H1 (cell line): ENCODE measurements at regions not wholly inside any gene's neighbourhood (a gene's known extent, or its start where the extent isn't known, plus 50 kb on each side); places are given as distances from the start of the nearest gene placed in this dataset.

ENCODE experiments used
- CTCF ChIA-PET: fragments of 300-600 bp; sonication (Branson Sonifier 250); formaldehyde crosslinking; loops from one replicate; lab custom pipeline; 2021; ENCODE audit not compliant: partially characterized antibody; lab: Charles Lee
- POLR2A ChIA-PET: fragments of 300-600 bp; sonication (Branson Sonifier 250); formaldehyde crosslinking; loops from one replicate; lab custom pipeline; 2021; ENCODE audit warnings: inconsistent platforms; ENCODE audit not compliant: partially characterized antibody; lab: Charles Lee
- DNase-seq, 2 experiments: peaks; one replicate each; pipeline versions ENCODE4 v3.0.0 to v3.0.0-alpha.2; 2010 to 2022; ENCODE audit warnings: low spot score in 2 of 2, low read depth in 1 of 2, mixed read lengths in 1 of 2
- FAIRE-seq: peaks from 2 replicates; lab custom pipeline; 2011; peaks lifted over from hg19 to GRCh38; lab: Jason Lieb, UNC
- H2AFZ ChIP-seq: 2 replicates; pipeline ENCODE4 v1.8.1; 2012; ENCODE audit warnings: low read length, inconsistent platforms
- H2AK5ac ChIP-seq: 2 replicates; pipeline ENCODE4 v1.6.1; 2013; ENCODE audit warnings: low read depth, low read length
- H2BK120ac ChIP-seq: replicated peaks from 2 replicates; pipeline ENCODE3; 2013; ENCODE audit warnings: low read depth, low read length, inconsistent platforms
- H2BK12ac ChIP-seq: 2 replicates; pipeline ENCODE4 v1.6.1; 2013; ENCODE audit warnings: low read depth, low read length
- H2BK15ac ChIP-seq: 2 replicates; pipeline ENCODE4 v1.6.1; 2013; ENCODE audit warnings: low read length
- H2BK20ac ChIP-seq: 2 replicates; pipeline ENCODE4 v1.6.1; 2013; ENCODE audit warnings: low read length
- H2BK5ac ChIP-seq: 2 replicates; pipeline ENCODE4 v1.6.1; 2013; ENCODE audit warnings: low read depth, low read length
- H3K14ac ChIP-seq: 2 replicates; pipeline ENCODE4 v1.6.1; 2013; ENCODE audit warnings: inconsistent platforms; ENCODE audit not compliant: insufficient read length
- H3K18ac ChIP-seq: 2 replicates; pipeline ENCODE4 v1.6.1; 2013; ENCODE audit warnings: low read length; ENCODE audit errors: extremely low read depth
- H3K23ac ChIP-seq: 2 replicates; pipeline ENCODE4 v1.6.1; 2013; ENCODE audit warnings: inconsistent platforms; ENCODE audit not compliant: insufficient read length
- H3K23me2 ChIP-seq: 2 replicates; pipeline ENCODE4 v1.6.1; 2013; ENCODE audit warnings: low read depth, low read length
- H3K27ac ChIP-seq: 2 replicates; pipeline ENCODE4 v1.6.1; 2011; ENCODE audit warnings: low read depth, low read length, inconsistent platforms
- H3K27me3 ChIP-seq, 4 experiments: replicated peaks in 1 of 4; 1 replicate in 1 of 4; 2 replicates in 3 of 4; pipeline versions ENCODE4 v1.6.1 to v1.8.1; 2011 to 2013; ENCODE audit warnings: low read length in 3 of 4, mild to moderate bottlenecking in 3 of 4, inconsistent platforms in 2 of 4, mixed read lengths in 2 of 4, moderate library complexity in 1 of 4; ENCODE audit not compliant: control insufficient read depth in 3 of 4, insufficient read depth in 3 of 4; ENCODE audit errors: extremely low read depth in 1 of 4
- H3K36me3 ChIP-seq, 4 experiments: 2 replicates each; pipeline versions ENCODE4 v1.6.1 to v1.8.1; 2011 to 2013; ENCODE audit warnings: mild to moderate bottlenecking in 4 of 4, low read length in 3 of 4, moderate library complexity in 2 of 4, control low read depth in 1 of 4, inconsistent platforms in 1 of 4; ENCODE audit not compliant: insufficient read depth in 4 of 4, control insufficient read depth in 2 of 4
- H3K4ac ChIP-seq: replicated peaks from 2 replicates; pipeline ENCODE3; 2013; ENCODE audit warnings: low read length, low read depth, mixed read lengths, inconsistent platforms; ENCODE audit not compliant: insufficient read length
- H3K4me1 ChIP-seq, 4 experiments: replicated peaks in 1 of 4; 1 replicate in 1 of 4; 2 replicates in 3 of 4; pipeline versions ENCODE4 v1.6.1 to v1.8.1; 2011 to 2013; ENCODE audit warnings: low read length in 3 of 4, inconsistent platforms in 2 of 4, mixed read lengths in 1 of 4; ENCODE audit not compliant: insufficient read depth in 4 of 4, control insufficient read depth in 3 of 4
- H3K4me2 ChIP-seq, 2 experiments: 2 replicates each; pipeline versions ENCODE4 v1.6.1 to v1.8.1; 2011 to 2013; ENCODE audit warnings: low read depth in 2 of 2, low read length in 2 of 2, control low read depth in 1 of 2, inconsistent platforms in 1 of 2, mild to moderate bottlenecking in 1 of 2; ENCODE audit not compliant: insufficient read depth in 1 of 2
- H3K4me3 ChIP-seq, 4 experiments: fragments of 200-600, 300-600 bp in 1 of 4; sonication (generic), shearing (Covaris generic), sonication (Bioruptor Twin) in 1 of 4; 2 replicates each; pipeline versions ENCODE4 v1.5.1 to v1.8.1; 2011 to 2016; ENCODE audit warnings: low read length in 4 of 4, low read depth in 3 of 4, control low read depth in 2 of 4, inconsistent platforms in 2 of 4, mild to moderate bottlenecking in 2 of 4, mixed read lengths in 1 of 4, moderate library complexity in 1 of 4; ENCODE audit not compliant: insufficient read depth in 2 of 4; ENCODE audit errors: extremely low read depth in 1 of 4
- H3K56ac ChIP-seq: replicated peaks from 2 replicates; pipeline ENCODE3; 2013; ENCODE audit warnings: low read depth, mild to moderate bottlenecking, mixed read lengths, low read length, inconsistent platforms; ENCODE audit not compliant: insufficient read length
- H3K79me1 ChIP-seq: 2 replicates; pipeline ENCODE4 v1.6.1; 2013; ENCODE audit warnings: low read depth, low read length, control low read depth
- H3K79me2 ChIP-seq, 2 experiments: 2 replicates each; pipeline versions ENCODE4 v1.6.1 to v1.8.1; 2012 to 2013; ENCODE audit warnings: low read length in 2 of 2, mild to moderate bottlenecking in 2 of 2, inconsistent platforms in 1 of 2; ENCODE audit not compliant: insufficient read depth in 2 of 2, control insufficient read depth in 1 of 2
- H3K9ac ChIP-seq, 4 experiments: replicated peaks in 1 of 4; 1 replicate in 1 of 4; 2 replicates in 3 of 4; pipeline versions ENCODE4 v1.6.1 to v1.8.1; 2011 to 2013; ENCODE audit warnings: low read depth in 3 of 4, low read length in 3 of 4, control low read depth in 2 of 4, mild to moderate bottlenecking in 2 of 4, moderate library complexity in 2 of 4, inconsistent platforms in 1 of 4; ENCODE audit errors: extremely low read depth in 1 of 4
- H3K9me3 ChIP-seq, 2 experiments: 2 replicates each; pipeline versions ENCODE4 v1.6.1 to v1.8.1; 2012 to 2013; ENCODE audit warnings: mild to moderate bottlenecking in 2 of 2, moderate library complexity in 2 of 2, control low read depth in 1 of 2, inconsistent platforms in 1 of 2, low read depth in 1 of 2, low read length in 1 of 2, mixed read lengths in 1 of 2; ENCODE audit not compliant: insufficient read depth in 2 of 2
- H4K20me1 ChIP-seq, 2 experiments: replicated peaks in 1 of 2; 2 replicates each; pipeline versions ENCODE3 to v1.8.1; 2011 to 2013; ENCODE audit warnings: inconsistent platforms in 2 of 2, low read length in 2 of 2, mild to moderate bottlenecking in 1 of 2; ENCODE audit not compliant: insufficient read depth in 2 of 2, control insufficient read depth in 1 of 2
- H4K5ac ChIP-seq: 2 replicates; pipeline ENCODE4 v1.6.1; 2013; ENCODE audit warnings: low read length, low read depth, mixed read lengths, inconsistent platforms; ENCODE audit not compliant: insufficient read length
- H4K8ac ChIP-seq: 2 replicates; pipeline ENCODE4 v1.8.0; 2013; ENCODE audit warnings: mild to moderate bottlenecking, moderate library complexity, low read length, inconsistent platforms; ENCODE audit not compliant: insufficient read depth; ENCODE audit errors: extremely low read depth
- H4K91ac ChIP-seq: replicated peaks from 2 replicates; pipeline ENCODE3; 2013; ENCODE audit warnings: low read length, mixed read lengths, inconsistent platforms; ENCODE audit not compliant: insufficient read length
- CBX5 ChIP-seq: fragments of 300-800, 300-1000 bp; sonication (generic); IDR thresholded peaks from 2 replicates; pipeline ENCODE4 v1.7.1; 2016; ENCODE audit warnings: antibody characterized with exemption, low read length, low read depth
- CEBPB ChIP-seq: IDR thresholded peaks from 2 replicates; pipeline ENCODE4 v1.6.1; 2012; ENCODE audit warnings: low read depth, low read length
- CHD2 ChIP-seq: IDR thresholded peaks from 2 replicates; pipeline ENCODE4 v1.6.1; 2012; ENCODE audit warnings: low read length, improper control_type of control experiment
- CREB1 ChIP-seq: IDR thresholded peaks from 2 replicates; pipeline ENCODE4 v1.6.1; 2012; ENCODE audit warnings: inconsistent platforms
- EGR1 ChIP-seq: IDR thresholded peaks from 2 replicates; pipeline ENCODE4 v1.6.1; 2011; ENCODE audit warnings: low read depth, low read length, borderline replicate concordance
- EP300 ChIP-seq, 2 experiments: IDR thresholded peaks; 1 replicate in 1 of 2; 2 replicates in 1 of 2; pipeline ENCODE4 v1.6.1; 2011 to 2012; ENCODE audit warnings: low read depth in 2 of 2, low read length in 2 of 2, mild to moderate bottlenecking in 2 of 2, borderline replicate concordance in 1 of 2, inconsistent platforms in 1 of 2, moderate library complexity in 1 of 2
- GABPA ChIP-seq: IDR thresholded peaks from 2 replicates; pipeline ENCODE4 v1.6.1; 2011; ENCODE audit warnings: mild to moderate bottlenecking, low read length, moderate library complexity, borderline replicate concordance; ENCODE audit not compliant: insufficient read depth
- HDAC2 ChIP-seq, 2 experiments: fragments of 300-600 bp in 1 of 2; sonication (generic) in 1 of 2; IDR thresholded peaks; 2 replicates each; pipeline ENCODE4 v1.6.1; 2011 to 2012; ENCODE audit warnings: low read depth in 2 of 2, low read length in 2 of 2, mild to moderate bottlenecking in 2 of 2, moderate library complexity in 2 of 2, borderline replicate concordance in 1 of 2, inconsistent platforms in 1 of 2
- HDAC6 ChIP-seq: IDR thresholded peaks from one replicate; pipeline ENCODE4 v1.7.1; 2012; ENCODE audit warnings: low read depth, mild to moderate bottlenecking, inconsistent platforms, low read length, moderate library complexity
- JUN ChIP-seq: IDR thresholded peaks from 2 replicates; pipeline ENCODE4 v1.6.1; 2011; ENCODE audit warnings: low read depth, mild to moderate bottlenecking, improper control_type of control experiment, low read length
- KDM5A ChIP-seq: fragments of 200-600 bp; IDR thresholded peaks from 2 replicates; pipeline ENCODE4 v1.7.1; 2012; ENCODE audit warnings: mild to moderate bottlenecking, low read length, inconsistent platforms, mixed read lengths
- RFX5 ChIP-seq: IDR thresholded peaks from 2 replicates; pipeline ENCODE4 v1.6.1; 2011; ENCODE audit warnings: low read depth, low read length, improper control_type of control experiment, borderline replicate concordance
- SIN3A ChIP-seq, 2 experiments: IDR thresholded peaks in 1 of 2; conservative IDR thresholded peaks in 1 of 2; 2 replicates each; pipeline ENCODE4 v1.6.1; 2011 to 2012; ENCODE audit warnings: low read length in 2 of 2, improper control_type of control experiment in 1 of 2, low read depth in 1 of 2, mild to moderate bottlenecking in 1 of 2
- SRF ChIP-seq: IDR thresholded peaks from 2 replicates; pipeline ENCODE4 v1.6.1; 2011; ENCODE audit warnings: mild to moderate bottlenecking, low read depth, low read length, moderate library complexity
- WGBS, 2 experiments: shearing (Covaris generic) in 1 of 2; methylation state at CpG; one replicate each; pipeline versions ENCODE4 v1.1.6 to v1.1.7; 2013 to 2015; ENCODE audit warnings: low lambda C conversion rate in 2 of 2, mixed read lengths in 2 of 2, inconsistent platforms in 1 of 2, low coverage in 1 of 2, missing lambda C conversion rate in 1 of 2; ENCODE audit not compliant: insufficient replicate concordance in 2 of 2, insufficient coverage in 1 of 2, insufficient read length in 1 of 2; ENCODE audit errors: extremely low coverage in 1 of 2, missing lambda C conversion rate in 1 of 2; 5-methylcytosine and 5-hydroxymethylcytosine counted together

DNA sequence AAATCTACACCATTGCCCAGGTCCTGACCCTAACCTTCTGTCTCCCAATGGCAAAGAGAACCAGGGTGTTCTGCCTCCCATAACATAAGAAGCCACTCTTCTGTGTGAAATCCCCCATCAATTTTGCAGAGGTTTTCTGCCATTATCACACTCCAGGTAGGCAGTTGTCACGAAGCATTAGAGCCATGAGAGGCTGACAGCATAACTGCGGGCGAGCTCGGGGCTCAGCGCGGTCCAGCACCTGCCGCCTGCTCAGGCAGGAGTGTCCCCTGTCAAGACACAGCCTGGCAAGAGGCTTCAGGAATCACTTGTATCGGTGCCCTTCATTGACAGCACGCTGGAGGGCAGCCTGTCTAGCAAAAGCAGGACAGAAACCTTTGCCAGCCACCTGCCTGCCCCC lies 251.2 kb downstream of the SATB2 start (continued):
- no peak for TF ChIP-seq HDAC6

DNA sequence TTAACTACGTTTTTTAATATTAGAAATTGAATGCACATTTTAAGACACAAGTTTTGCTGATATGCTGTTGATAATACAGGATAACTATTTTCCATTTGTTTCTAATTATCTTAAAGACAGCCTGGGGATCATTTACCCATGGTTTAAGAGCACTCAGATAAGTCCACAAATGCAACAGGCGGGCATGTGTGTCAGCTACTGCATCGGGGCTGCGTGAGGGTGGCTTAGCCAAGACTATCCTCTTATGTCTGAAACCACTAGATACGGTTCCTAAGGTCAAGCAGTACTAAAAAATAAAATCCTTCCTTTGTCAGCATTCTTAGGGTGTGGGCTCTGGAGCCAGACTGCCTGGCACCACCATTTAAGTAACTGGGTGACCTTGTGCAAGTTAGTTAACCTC lies 254.8 kb downstream of the SATB2 start:
- Histone ChIP-seq H3K9ac (no peak overlapping the region), H3K56ac (no peak overlapping the region), H3K4me3 (no peak overlapping the region), H2BK15ac (no peak overlapping the region), H2AFZ (no peak overlapping the region), H4K5ac (no peak overlapping the region), H3K4ac (no peak overlapping the region), H3K23ac (no peak overlapping the region), H3K36me3 (no peaks in the 10 kb centered on the region), H3K4me1 (peaks cover 0 to 3% (median 0%) of the 10 kb centered on the region in 4 experiments; a peak in 1 of 7 replicates), H3K23me2 (0 out of 2 replicates have a peak, but pooled peaks cover 1% of the 10 kb centered on the region), H2BK120ac (no peak overlapping the region), H3K14ac (no peak overlapping the region), H3K27me3 (no peaks in the 10 kb centered on the region), H3K9me3 (no peaks in the 10 kb centered on the region), H4K8ac (no peak overlapping the region), H4K91ac (no peak overlapping the region), H2BK20ac (no peak overlapping the region), H3K27ac (no peak overlapping the region), H2BK12ac (no peak overlapping the region), H4K20me1 (no peaks in the 10 kb centered on the region), H3K79me2 (no peaks in the 10 kb centered on the region), H3K79me1 (no peaks in the 10 kb centered on the region), H3K18ac (no peak overlapping the region), H2BK5ac (no peak overlapping the region), H3K4me2 (no peak overlapping the region), H2AK5ac (no peak overlapping the region)
- POLR2A ChIA-PET: no interaction called here
- no peak for TF ChIP-seq CBX5
- no peak for TF ChIP-seq KDM5A
- TF ChIP-seq GABPA: no peak
- TF ChIP-seq CEBPB: no peak
- TF ChIP-seq JUN: no peak
- TF ChIP-seq EGR1: no peak
- no peak for TF ChIP-seq CHD2
- TF ChIP-seq SRF: no peak
- TF ChIP-seq RFX5: no peak
- no peak for TF ChIP-seq SIN3A (conservative IDR thresholded peaks at IDR 0.05 in 1 of 2, IDR thresholded peaks at IDR 0.05 in 1 of 2; ENCODE audit: low read depth in 1 of 2, low read length in 2 of 2)
- no peak for TF ChIP-seq EP300 (IDR thresholded peaks at IDR 0.05; ENCODE audit: borderline replicate concordance in 1 of 2, low read depth in 2 of 2, low read length in 2 of 2)
- TF ChIP-seq HDAC2 (IDR thresholded peaks at IDR 0.05; ENCODE audit: borderline replicate concordance in 1 of 2, low read depth in 2 of 2, low read length in 2 of 2): no peak
- no peak for TF ChIP-seq CREB1
- FAIRE-seq: no peak
- no peak for DNase-seq
- CTCF ChIA-PET: no interaction called here
- WGBS, 2 experiments: 96% methylated on average over 5 of the region's 5 CpGs; no CpG with 5 or more reads in 1 of the 2 experiments
